ENCODE measurements at regions not wholly inside any gene's neighbourhood (a gene's known extent, or its start where the extent isn't known, plus 50 kb on each side); places are given as distances from the start of the nearest gene placed in this dataset.

DNA sequence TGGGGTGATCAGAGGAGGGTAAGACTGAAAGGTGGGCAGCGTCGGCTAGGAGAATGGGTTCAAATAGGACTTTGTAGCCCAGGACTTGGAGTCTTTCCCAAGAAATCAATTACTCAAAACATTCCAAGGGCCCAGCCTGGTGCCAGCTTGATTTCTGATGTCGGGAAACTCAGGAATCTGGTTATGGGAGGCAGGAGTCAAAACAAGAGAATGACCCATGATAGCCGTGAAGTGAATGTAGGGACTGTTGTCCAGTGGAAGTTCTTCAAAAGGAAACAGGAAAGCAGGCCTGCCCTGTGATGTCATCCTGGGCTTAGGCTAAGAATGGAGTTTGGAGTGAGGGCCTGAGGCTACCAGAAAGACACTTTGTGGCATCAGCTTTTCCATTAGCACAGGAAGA lies 67.4 kb upstream of the SLC14A2 start:
- Histone ChIP-seq H3K27me3 (ENCODE audit: control insufficient read depth, extremely low read depth, insufficient read depth, low read length) (no peaks in the 10 kb centered on the region), H3K79me2 (ENCODE audit: control insufficient read depth, insufficient read depth, low read length) (no peaks in the 10 kb centered on the region), H3K36me3 (ENCODE audit: control insufficient read depth in 2 of 2, extremely low read depth in 1 of 2, insufficient read depth in 2 of 2, low read length in 2 of 2) (no peaks in the 10 kb centered on the region), H3K4me2 (ENCODE audit: control insufficient read depth, extremely low read depth, insufficient read depth, low read depth, low read length) (no peak overlapping the region), H3K9me1 (ENCODE audit: control insufficient read depth, extremely low read depth, insufficient read depth, low read length) (no peaks in the 10 kb centered on the region), H4K20me1 (ENCODE audit: control insufficient read depth, extremely low read depth, insufficient read depth, low read length) (no peaks in the 10 kb centered on the region), H3K9ac (ENCODE audit: control insufficient read depth, extremely low read depth, insufficient read depth, low read length) (no peak overlapping the region), H3K4me1 (ENCODE audit: control insufficient read depth, extremely low read depth, insufficient read depth, low read length) (no peaks in the 10 kb centered on the region), H3K27ac (ENCODE audit: control insufficient read depth, insufficient read depth, low read length) (no peak overlapping the region), H2AFZ (ENCODE audit: control insufficient read depth, low read length) (no peak overlapping the region), H3K9me3 (ENCODE audit: control insufficient read depth, low read depth, low read length) (no peaks in the 10 kb centered on the region), H3K4me3 (ENCODE audit: control insufficient read depth in 2 of 3, extremely low read depth in 1 of 3, insufficient read depth in 2 of 3, low read depth in 1 of 3, low read length in 3 of 3) (no peak overlapping the region)
- FAIRE-seq (no peak), DNase-seq (ENCODE audit: low read depth, low spot score) (no peak)
- TF ChIP-seq, protein P1, sequence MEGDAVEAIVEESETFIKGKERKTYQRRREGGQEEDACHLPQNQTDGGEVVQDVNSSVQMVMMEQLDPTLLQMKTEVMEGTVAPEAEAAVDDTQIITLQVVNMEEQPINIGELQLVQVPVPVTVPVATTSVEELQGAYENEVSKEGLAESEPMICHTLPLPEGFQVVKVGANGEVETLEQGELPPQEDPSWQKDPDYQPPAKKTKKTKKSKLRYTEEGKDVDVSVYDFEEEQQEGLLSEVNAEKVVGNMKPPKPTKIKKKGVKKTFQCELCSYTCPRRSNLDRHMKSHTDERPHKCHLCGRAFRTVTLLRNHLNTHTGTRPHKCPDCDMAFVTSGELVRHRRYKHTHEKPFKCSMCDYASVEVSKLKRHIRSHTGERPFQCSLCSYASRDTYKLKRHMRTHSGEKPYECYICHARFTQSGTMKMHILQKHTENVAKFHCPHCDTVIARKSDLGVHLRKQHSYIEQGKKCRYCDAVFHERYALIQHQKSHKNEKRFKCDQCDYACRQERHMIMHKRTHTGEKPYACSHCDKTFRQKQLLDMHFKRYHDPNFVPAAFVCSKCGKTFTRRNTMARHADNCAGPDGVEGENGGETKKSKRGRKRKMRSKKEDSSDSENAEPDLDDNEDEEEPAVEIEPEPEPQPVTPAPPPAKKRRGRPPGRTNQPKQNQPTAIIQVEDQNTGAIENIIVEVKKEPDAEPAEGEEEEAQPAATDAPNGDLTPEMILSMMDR (optimal IDR thresholded peaks at IDR 0.05 in 1 of 3, IDR thresholded peaks at IDR 0.05 in 1 of 3, conservative IDR thresholded peaks at IDR 0.05 in 1 of 3; ENCODE audit: extremely low read depth in 1 of 3, insufficient read depth in 2 of 3, low read length in 3 of 3) = no peak
- TF ChIP-seq EZH2 (IDR thresholded peaks at IDR 0.05; ENCODE audit: low read length) = no peak
- dilution Hi-C loops (cut with MboI; ENCODE audit: extremely low pct_ligation_motif_present, low sequenced_read_pairs) = no loop called here

DNA sequence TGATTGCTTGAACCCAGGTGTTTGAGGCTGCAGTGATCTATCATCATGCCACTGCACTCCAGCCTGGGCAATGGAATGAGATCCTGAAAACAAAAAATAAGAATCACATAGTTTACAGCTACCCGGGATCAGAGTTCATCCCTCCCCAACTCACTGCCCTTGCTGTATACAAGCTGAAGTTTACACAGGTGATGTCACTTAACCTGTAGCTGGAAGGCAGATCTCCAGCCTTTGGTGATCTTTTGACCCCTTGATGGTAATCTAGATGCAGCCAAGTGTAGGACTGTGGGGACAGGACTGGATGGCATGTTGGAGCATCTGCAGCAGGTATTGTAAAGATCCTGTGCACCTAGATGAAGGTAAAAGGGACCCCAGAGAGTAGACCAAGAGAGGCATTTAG lies 66.7 kb upstream of the SLC14A2 start:
- Histone ChIP-seq H3K9me3 (ENCODE audit: control insufficient read depth, low read depth, low read length) (no peaks in the 10 kb centered on the region), H3K4me1 (ENCODE audit: control insufficient read depth, extremely low read depth, insufficient read depth, low read length) (no peaks in the 10 kb centered on the region), H3K9me1 (ENCODE audit: control insufficient read depth, extremely low read depth, insufficient read depth, low read length) (no peaks in the 10 kb centered on the region), H2AFZ (ENCODE audit: control insufficient read depth, low read length) (no peak overlapping the region), H3K27ac (ENCODE audit: control insufficient read depth, insufficient read depth, low read length) (no peak overlapping the region), H3K36me3 (ENCODE audit: control insufficient read depth in 2 of 2, extremely low read depth in 1 of 2, insufficient read depth in 2 of 2, low read length in 2 of 2) (no peaks in the 10 kb centered on the region), H3K4me3 (ENCODE audit: control insufficient read depth in 2 of 3, extremely low read depth in 1 of 3, insufficient read depth in 2 of 3, low read depth in 1 of 3, low read length in 3 of 3) (no peak overlapping the region), H4K20me1 (ENCODE audit: control insufficient read depth, extremely low read depth, insufficient read depth, low read length) (no peaks in the 10 kb centered on the region), H3K79me2 (ENCODE audit: control insufficient read depth, insufficient read depth, low read length) (no peaks in the 10 kb centered on the region), H3K4me2 (ENCODE audit: control insufficient read depth, extremely low read depth, insufficient read depth, low read depth, low read length) (no peak overlapping the region), H3K9ac (ENCODE audit: control insufficient read depth, extremely low read depth, insufficient read depth, low read length) (no peak overlapping the region), H3K27me3 (ENCODE audit: control insufficient read depth, extremely low read depth, insufficient read depth, low read length) (no peaks in the 10 kb centered on the region)
- no peak for DNase-seq (ENCODE audit: low read depth, low spot score)
- TF ChIP-seq, protein P1 (optimal IDR thresholded peaks at IDR 0.05 in 1 of 3, IDR thresholded peaks at IDR 0.05 in 1 of 3, conservative IDR thresholded peaks at IDR 0.05 in 1 of 3; ENCODE audit: extremely low read depth in 1 of 3, insufficient read depth in 2 of 3, low read length in 3 of 3) = no peak
- no peak for TF ChIP-seq EZH2 (IDR thresholded peaks at IDR 0.05; ENCODE audit: low read length)
- FAIRE-seq = no peak
- dilution Hi-C loops (cut with MboI; ENCODE audit: extremely low pct_ligation_motif_present, low sequenced_read_pairs) = no loop called here
